OCI-M1 (cell line): ENCODE measurements at regions not wholly inside any gene's neighbourhood (a gene's known extent, or its start where the extent isn't known, plus 50 kb on each side); places are given as distances from the start of the nearest gene placed in this dataset.
"Not testable (repeated sequence)": the region's sequence is repeated elsewhere in the genome, so short reads cannot be mapped to it uniquely, and the experiment has no call there.

Experiments used
- DNase-seq: peaks from one replicate; lab custom pipeline; 2025; lab: John Stamatoyannopoulos, UW

GRCh38 chr3:66552846-66553245 lies 52.0 kb upstream of the LRIG1 start:
- no peak for DNase-seq

GRCh38 chr3:66553441-66554113 lies 52.8 kb upstream of the LRIG1 start:
- DNase-seq = no peak

- no peak for DNase-seq
Observed at GRCh38 chr3:66554178-66554577, 53.4 kb upstream of the LRIG1 start.

GRCh38 chr3:66555214-66555844 lies 54.5 kb upstream of the LRIG1 start:
- no peak for DNase-seq

GRCh38 chr3:66557170-66557569 lies 56.3 kb upstream of the LRIG1 start:
- DNase-seq = no peak

- not testable (repeated sequence) for DNase-seq
Observed at GRCh38 chr3:66559924-66560323, 59.1 kb upstream of the LRIG1 start.

- no peak for DNase-seq
Observed at GRCh38 chr3:66561367-66561766, 60.5 kb upstream of the LRIG1 start.

- peak; percentile 59 for DNase-seq
Observed at GRCh38 chr3:66565301-66565700, 64.5 kb upstream of the LRIG1 start.

- DNase-seq = no peak
Observed at GRCh38 chr3:66567077-66567476, 66.3 kb upstream of the LRIG1 start.

GRCh38 chr3:66572090-66572675 lies 71.4 kb upstream of the LRIG1 start:
- no peak for DNase-seq

- peak; percentile 6 for DNase-seq
Observed at GRCh38 chr3:66572938-66573710, 72.3 kb upstream of the LRIG1 start.

- no peak for DNase-seq
Observed at GRCh38 chr3:66574091-66574490, 73.3 kb upstream of the LRIG1 start.

- DNase-seq = no peak
Observed at GRCh38 chr3:66577426-66578203, 76.8 kb upstream of the LRIG1 start.

- DNase-seq = no peak
Observed at GRCh38 chr3:66581256-66581655, 80.4 kb upstream of the LRIG1 start.

GRCh38 chr3:66582721-66583423 lies 82.0 kb upstream of the LRIG1 start:
- DNase-seq = no peak

- no peak for DNase-seq
Observed at GRCh38 chr3:66583424-66584040, 82.7 kb upstream of the LRIG1 start.

GRCh38 chr3:66585520-66586095 lies 84.8 kb upstream of the LRIG1 start:
- DNase-seq = no peak

GRCh38 chr3:66586853-66587252 lies 86.0 kb upstream of the LRIG1 start:
- DNase-seq = no peak

- DNase-seq = no peak
Observed at GRCh38 chr3:66588340-66588847, 87.6 kb upstream of the LRIG1 start.

GRCh38 chr3:66592016-66592761 lies 91.4 kb upstream of the LRIG1 start:
- DNase-seq = no peak
